ENCODE measurements at regions not wholly inside any gene's neighbourhood (a gene's known extent, or its start where the extent isn't known, plus 50 kb on each side); places are given as distances from the start of the nearest gene placed in this dataset.

GRCh38 chr1:187809549-187809948 is 980.8 kb downstream of the PLA2G4A start:
- TF ChIP-seq, protein P1, sequence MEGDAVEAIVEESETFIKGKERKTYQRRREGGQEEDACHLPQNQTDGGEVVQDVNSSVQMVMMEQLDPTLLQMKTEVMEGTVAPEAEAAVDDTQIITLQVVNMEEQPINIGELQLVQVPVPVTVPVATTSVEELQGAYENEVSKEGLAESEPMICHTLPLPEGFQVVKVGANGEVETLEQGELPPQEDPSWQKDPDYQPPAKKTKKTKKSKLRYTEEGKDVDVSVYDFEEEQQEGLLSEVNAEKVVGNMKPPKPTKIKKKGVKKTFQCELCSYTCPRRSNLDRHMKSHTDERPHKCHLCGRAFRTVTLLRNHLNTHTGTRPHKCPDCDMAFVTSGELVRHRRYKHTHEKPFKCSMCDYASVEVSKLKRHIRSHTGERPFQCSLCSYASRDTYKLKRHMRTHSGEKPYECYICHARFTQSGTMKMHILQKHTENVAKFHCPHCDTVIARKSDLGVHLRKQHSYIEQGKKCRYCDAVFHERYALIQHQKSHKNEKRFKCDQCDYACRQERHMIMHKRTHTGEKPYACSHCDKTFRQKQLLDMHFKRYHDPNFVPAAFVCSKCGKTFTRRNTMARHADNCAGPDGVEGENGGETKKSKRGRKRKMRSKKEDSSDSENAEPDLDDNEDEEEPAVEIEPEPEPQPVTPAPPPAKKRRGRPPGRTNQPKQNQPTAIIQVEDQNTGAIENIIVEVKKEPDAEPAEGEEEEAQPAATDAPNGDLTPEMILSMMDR (IDR thresholded peaks at IDR 0.05; ENCODE audit: low read depth, low read length), result no peak
- no peak overlapping the region for H3K4me3 ChIP-seq (ENCODE audit: low read depth, low read length)
- in situ Hi-C loops (cut with HindIII; ENCODE audit: low sequenced_read_pairs), result no loop called here
- no peak for DNase-seq (ENCODE audit: low read depth, low spot score)

- TF ChIP-seq, protein P1 (IDR thresholded peaks at IDR 0.05; ENCODE audit: low read depth, low read length), result no peak
Observed at GRCh38 chr1:187816646-187817045, 987.9 kb downstream of the PLA2G4A start.

GRCh38 chr1:187817782-187818181 is 989.0 kb downstream of the PLA2G4A start:
- in situ Hi-C loops (cut with HindIII; ENCODE audit: low sequenced_read_pairs), result no loop called here
- TF ChIP-seq, protein P1 (IDR thresholded peaks at IDR 0.05; ENCODE audit: low read depth, low read length), result no peak
- no peak for DNase-seq (ENCODE audit: low read depth, low spot score)
- no peak overlapping the region for H3K4me3 ChIP-seq (ENCODE audit: low read depth, low read length)

More at GRCh38 chr1:187816646-187817045, 987.9 kb downstream of the PLA2G4A start:
- no peak overlapping the region for H3K4me3 ChIP-seq (ENCODE audit: low read depth, low read length)
- no peak for DNase-seq (ENCODE audit: low read depth, low spot score)
- in situ Hi-C loops (cut with HindIII; ENCODE audit: low sequenced_read_pairs), result no loop called here

DNA sequence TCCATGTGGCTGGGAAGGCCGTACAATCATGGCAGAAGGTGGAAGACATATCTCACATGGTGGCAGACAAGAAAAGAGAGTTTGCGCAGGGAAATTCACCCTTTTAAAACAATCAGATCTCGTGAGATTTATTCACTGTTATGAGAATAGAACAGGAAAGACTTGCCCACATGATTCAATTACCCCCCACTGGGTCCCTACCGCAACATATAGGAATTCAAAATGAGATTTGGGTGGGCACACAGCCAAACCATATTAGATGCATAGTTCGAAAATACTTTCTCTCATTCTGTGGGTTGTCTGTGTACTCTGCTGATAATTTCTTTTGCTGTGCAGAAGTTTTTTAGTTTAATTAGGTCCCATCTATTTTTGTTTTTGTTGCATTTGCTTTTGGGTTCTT is 990.3 kb downstream of the PLA2G4A start:
- in situ Hi-C loops (cut with HindIII; ENCODE audit: low sequenced_read_pairs), result no loop called here

DNA sequence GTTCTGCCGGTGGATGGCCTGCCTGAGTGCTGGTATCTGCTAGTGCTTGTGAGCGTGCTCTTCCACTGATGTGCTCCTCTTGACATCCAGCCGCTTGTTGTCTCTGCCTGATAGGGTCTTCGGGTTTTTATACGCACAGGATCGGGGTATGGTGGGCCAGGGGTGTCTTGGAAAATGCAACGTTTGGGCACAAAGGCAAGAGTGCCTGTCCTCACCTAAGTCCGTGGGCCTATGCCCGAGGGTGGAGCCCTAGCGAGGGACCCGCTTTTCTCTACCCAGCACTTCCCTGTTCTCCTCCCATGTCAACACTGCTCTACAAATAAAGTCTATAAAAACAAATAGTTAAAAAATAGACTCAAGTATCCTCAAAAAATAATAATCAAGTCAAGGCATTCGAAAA is 1007.8 kb downstream of the PLA2G4A start:
- TF ChIP-seq, protein P1 (IDR thresholded peaks at IDR 0.05; ENCODE audit: low read depth, low read length), result no peak
- in situ Hi-C loops (cut with HindIII; ENCODE audit: low sequenced_read_pairs), result no loop called here
- H3K4me3 ChIP-seq (ENCODE audit: low read depth, low read length), result no peak overlapping the region
- DNase-seq (ENCODE audit: low read depth, low spot score), result no peak

More for the DNA sequence above, 990.3 kb downstream of the PLA2G4A start:
- TF ChIP-seq, protein P1 (IDR thresholded peaks at IDR 0.05; ENCODE audit: low read depth, low read length), result no peak
- DNase-seq (ENCODE audit: low read depth, low spot score), result peak; percentile 27
- H3K4me3 ChIP-seq (ENCODE audit: low read depth, low read length), result no peak overlapping the region

GRCh38 chr1:187837787-187838186 is 1009.0 kb downstream of the PLA2G4A start:
- in situ Hi-C loops (cut with HindIII; ENCODE audit: low sequenced_read_pairs), result no loop called here
- TF ChIP-seq, protein P1 (IDR thresholded peaks at IDR 0.05; ENCODE audit: low read depth, low read length), result no peak
- H3K4me3 ChIP-seq (ENCODE audit: low read depth, low read length), result no peak overlapping the region
- DNase-seq (ENCODE audit: low read depth, low spot score), result no peak

All from astrocyte of the spinal cord (primary cell).